T follicular helper cell (primary cell): ENCODE measurements at regions not wholly inside any gene's neighbourhood (a gene's known extent, or its start where the extent isn't known, plus 50 kb on each side); places are given as distances from the start of the nearest gene placed in this dataset.

Source experiments
- DNase-seq: peaks from one replicate; pipeline ENCODE4 v3.0.0-alpha.2; 2020; ENCODE audit warnings: low read depth

DNA sequence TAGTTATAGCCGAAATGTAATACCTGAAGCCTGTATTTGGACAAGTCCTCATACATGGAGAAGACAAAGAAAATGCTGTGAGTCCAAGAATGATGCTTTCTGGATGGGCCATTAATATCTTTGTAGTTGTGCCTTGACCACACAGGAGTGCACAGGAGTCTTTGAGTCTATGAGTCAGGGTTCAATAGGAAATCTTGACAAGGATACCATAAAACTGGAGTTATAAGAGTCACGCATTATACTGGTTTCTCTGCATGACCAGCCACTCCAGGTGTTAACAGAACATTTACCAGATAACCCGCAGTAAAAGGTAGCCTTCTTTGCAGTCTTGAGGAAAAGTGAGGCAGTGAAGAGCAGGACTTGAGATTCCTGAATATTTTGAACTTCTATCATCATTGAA lies 464.6 kb upstream of the PKN2 start:
- no peak for DNase-seq

DNA sequence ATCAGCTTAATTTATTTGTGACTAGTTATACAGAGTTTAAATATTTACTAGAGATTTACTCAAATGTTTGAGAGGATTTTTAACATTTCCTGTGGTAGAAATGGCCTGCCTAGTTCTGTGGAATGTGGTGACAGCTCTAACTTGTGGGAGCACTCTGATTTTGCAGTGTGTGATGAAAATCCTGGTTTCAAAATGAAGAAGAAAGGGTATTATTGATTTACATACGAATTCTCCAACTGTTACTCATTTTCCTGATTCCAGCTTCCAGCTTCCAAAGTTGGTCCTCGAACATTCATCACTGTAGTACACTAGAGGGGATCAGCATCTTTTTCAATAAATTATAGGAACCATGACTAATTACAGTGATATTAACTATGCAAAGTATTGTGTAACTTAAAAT lies 462.7 kb upstream of the PKN2 start:
- DNase-seq = no peak

DNA sequence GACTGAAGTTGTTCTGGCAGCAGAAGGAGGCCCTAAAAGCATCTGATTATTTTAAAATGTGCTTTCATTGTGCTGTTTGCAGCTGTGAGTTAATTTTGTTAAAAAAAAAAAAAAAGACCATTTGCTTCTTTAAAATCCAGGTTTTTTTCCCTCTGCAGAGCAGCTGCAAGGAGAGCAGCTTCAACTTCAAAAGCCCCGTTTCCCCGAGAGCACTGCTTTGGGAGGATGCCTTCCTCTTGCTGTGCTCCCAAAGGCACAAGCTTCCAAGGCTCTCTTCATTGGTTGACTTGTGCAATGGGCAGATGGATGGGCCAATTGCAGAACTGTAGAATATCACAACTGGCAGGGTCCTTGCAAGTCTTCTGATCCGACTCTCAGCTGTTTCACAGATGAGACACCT lies 459.2 kb upstream of the PKN2 start:
- no peak for DNase-seq

DNA sequence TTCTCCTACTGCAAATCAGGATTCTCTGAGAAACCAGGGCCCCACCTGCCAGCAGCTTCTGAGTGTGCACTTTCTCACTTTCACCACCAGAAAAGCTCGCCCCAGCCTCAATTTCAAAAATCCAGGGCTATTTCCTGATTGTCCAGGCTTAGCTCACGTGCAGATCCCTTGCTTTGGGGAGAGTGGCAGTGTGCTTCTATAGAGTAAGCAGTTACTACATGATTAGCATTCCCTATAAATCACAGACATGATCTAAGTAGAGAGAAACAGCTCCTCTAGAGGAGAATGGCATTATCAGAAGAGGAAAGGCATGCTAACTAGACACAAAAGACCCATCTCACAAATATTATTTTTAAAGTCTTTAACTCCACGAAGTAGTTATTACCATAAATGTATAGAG lies 456.0 kb upstream of the PKN2 start:
- DNase-seq = no peak

DNA sequence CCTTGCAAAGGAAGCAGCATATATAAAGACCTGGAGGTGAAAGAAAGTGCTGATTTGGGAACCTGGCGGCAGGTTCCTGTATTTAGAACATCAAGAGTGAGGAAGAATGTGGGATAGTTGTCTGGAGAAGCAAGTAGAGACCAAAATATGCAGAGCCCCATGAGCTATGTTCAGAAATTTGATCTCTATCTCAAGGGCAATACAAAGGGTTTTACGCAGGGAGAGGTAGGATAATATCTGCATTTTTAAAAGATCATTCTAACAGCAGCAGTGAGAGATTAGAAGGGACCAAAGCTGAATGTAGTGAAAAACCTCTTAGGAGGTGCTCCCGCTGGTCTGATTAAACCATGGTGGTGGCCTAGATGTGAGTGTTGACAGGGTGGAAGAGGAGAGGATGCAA lies 453.9 kb upstream of the PKN2 start:
- no peak for DNase-seq

DNA sequence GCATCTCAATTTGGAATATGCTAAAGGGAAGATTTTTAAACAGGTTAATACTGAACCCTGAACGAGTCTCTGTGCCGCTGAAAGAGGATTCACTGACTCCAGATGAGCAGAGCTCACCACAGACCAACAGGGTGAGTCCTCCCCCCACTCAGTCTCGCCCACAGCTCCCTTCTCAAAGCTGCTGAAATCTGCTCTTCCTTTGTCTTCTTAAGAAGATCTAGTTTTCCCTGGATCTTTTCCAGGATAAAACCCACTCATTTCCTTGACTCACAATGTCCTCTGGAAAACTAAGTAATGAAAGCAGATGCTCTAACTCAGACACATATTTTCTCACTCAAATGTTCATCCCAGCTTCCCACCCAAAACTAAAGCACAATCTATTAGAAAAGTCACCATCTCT lies 447.0 kb upstream of the PKN2 start:
- no peak for DNase-seq

DNA sequence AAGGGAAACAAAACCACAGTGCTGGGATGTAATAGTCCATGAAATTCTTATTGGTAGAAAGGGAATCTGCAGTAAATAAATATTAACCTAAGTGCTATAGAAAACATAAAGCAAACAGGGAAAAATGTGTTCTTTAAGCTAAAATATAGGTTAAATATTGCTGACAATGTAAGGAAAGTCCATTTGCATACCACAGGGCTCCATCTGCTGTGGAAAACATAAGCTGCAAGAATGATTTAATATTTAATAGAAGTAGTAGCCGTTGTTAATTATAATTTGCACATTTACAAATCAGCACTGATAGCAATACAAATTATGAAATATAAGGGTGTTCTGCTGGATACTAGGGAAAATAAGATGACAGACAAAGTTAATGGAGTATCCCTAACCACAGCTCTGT lies 444.9 kb upstream of the PKN2 start:
- DNase-seq = no peak

DNA sequence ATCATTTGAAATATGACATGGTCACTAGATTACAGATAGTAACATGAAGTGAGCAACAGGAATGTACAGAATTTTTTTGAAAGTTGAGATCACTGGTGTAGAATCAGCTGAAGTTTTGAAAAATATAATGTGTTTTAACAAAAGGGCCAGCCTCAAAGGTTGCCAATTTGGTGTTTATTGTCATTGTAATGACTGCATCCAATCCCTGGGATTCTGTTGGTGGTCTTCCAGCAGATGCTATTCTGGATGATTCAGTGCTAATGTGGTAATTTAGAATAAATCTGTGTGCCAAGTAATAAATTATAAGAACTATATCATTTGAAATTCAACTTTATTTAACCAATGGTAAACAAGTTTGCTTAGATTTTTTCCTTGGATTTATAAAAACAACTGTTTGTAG lies 436.4 kb upstream of the PKN2 start:
- DNase-seq = no peak

DNA sequence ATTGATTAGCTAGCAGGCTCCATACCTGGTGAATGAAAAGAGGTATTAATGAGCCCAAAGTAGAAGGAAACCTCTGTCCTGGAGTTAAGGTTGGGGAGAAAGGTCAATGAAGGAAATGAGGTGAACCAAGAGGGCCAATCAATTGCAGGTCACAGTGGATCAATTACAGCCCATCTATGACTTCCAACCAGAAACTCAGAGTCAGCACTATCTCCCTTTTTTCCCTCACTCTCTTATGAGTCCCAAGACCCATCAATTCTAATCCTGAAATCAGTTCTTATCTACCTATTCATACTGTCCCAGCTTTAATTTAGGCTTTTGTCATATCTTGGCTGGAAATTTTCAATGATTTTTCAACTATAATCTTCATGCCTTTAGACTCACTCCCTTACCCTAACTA lies 433.2 kb upstream of the PKN2 start:
- DNase-seq = no peak

DNA sequence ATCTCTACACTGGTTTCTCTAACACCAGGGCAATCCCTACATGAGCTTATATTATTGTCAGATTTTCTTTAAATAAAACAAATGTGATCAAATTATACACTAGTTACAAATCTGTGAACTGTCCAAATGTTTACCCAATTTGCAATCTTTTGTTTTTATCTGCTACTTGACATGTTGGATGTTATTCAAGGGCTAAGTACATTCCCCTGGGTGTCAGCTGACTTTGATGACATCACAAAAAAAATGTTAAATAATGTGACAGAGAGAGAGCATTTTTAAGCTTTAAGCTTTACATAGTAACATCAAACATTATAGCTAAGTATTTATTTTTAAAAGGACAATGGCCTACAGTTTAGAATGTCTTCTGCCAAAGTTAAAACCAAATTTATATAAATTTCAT lies 431.3 kb upstream of the PKN2 start:
- no peak for DNase-seq

DNA sequence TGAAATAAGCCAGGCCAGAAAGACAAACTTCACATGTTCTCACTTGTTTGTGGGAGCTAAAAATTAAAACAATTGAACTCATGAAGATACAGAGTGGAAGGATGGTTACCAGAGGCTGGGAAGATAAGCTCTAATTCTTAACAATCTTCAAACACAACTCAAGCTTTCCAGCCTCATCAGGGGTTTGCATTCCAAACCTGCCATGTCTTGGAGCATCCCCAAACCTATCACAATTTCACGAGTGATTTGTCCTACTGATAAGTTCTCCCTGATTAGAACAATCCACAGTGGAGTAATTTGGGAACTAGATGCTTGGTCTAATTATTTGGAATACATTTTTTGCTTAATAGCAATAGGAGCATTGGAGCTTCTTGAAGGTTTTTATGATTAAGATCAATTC lies 418.5 kb upstream of the PKN2 start:
- no peak for DNase-seq

DNA sequence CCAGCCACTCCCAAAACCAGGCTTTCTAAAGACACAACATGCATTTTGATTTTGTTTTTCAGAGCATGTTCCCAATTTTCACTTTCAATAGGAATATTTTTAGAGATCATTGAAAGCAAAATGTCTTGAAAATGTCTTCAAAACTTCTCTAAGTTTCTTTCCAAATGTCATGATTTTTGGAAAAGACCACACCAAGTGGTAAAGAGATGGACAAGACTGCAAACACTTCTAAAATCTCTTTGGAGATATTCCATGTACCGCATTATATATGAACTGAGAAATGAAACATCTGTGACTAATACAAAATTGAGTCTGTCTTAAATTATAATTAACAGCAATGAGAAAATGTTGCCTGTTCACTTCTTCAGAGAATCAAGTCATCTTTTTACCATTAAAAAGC lies 418.0 kb upstream of the PKN2 start:
- no peak for DNase-seq

DNA sequence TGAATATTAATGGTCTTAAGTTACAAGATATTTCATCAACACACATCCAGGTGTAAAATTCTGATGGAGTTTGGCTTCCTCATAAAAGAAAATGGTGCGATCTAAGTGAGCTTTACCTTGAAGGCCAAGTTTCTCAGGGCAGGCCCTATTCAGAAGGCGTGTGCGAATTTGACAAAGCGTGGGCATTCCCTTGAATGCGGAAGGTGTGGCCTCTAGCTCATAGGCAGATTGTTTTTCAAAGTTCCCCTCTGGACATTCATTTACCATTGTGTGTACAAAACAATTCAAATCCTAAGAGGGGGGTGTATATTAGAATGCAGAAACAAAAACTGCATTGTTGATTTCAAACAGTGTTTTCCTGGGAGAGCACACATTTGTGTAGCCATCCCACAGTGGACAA lies 411.9 kb upstream of the PKN2 start:
- DNase-seq = no peak

DNA sequence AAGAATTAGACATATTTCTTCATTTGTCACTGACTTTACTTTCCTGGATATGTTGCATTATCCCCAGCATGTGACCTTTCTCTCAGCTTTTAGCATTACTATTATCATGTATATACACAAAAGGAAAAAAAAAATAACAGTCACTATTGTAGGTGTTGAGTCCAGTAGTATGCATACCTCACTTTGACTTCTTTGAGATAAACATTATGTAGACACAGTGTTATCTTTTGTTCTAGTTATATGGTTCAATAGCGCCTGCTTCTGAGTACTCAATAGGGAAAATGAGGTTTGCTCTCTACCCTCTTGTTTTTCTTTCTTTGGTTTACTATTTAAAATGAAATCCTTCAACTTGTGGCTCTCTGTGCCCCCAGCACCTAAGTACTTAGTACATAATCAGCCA lies 409.6 kb upstream of the PKN2 start:
- DNase-seq = no peak

DNA sequence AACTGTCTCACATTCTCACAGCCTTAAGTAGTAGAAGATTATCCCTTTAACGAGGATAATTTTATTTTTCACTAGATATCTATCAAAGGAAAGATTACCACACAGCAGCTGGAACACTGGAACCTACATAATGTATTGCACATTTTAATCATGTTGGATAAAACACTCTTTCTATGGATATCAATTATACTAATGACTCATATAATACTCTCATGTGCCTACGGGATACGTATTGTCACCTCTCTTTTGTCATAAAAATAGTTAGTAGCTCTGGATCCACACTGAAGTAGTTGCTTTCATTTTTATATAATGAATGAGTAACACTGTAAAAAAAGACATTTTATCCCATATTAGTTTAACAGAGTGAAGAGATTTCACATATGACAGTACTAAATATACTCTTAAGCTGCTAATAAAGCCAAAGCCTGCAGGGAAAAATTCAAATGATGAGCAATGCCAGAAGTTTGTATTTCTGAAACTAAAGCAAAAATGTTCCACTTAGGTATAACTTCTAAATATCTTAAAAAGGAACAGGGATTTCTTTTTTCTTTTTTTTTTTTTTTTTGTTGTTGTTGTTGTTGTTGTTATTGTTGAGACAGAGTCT lies 408.7 kb upstream of the PKN2 start:
- no peak for DNase-seq

DNA sequence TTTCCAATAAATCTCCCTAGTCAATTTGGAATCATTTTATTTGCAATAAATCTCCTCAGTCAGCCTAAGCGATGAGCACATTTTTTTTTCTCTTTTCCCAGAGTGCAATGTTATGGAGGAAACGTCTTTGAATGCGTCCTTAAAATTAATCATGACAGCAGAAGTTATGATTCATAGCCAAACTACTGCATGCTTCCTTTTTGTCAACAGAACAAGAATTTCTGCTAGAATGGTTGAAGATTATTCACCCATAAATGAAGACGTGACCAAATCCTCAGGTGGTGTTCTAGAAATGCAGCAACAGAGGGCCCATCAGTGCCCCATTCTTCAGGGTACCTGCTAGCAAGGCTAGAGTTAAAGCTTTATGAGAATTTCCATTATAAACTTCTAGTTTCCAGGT lies 407.9 kb upstream of the PKN2 start:
- no peak for DNase-seq

DNA sequence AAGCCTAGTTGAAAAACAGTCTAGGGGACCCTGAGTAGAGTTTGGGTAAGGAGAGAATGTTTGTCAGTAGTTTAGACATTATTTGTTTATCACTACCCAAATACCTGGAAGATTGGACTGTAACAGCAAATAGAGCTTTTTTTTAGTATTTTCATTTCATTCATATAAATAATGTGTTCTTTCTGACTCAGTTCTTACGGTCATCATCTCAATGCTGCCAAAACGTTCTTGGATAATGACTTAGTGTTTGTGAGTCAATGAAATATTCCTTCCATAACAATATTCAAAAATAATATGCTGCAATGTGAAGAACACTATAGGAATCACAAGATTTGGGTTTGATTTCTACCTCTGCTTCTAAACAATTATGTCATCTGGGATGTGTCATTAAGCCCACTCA lies 400.0 kb upstream of the PKN2 start:
- DNase-seq = no peak

DNA sequence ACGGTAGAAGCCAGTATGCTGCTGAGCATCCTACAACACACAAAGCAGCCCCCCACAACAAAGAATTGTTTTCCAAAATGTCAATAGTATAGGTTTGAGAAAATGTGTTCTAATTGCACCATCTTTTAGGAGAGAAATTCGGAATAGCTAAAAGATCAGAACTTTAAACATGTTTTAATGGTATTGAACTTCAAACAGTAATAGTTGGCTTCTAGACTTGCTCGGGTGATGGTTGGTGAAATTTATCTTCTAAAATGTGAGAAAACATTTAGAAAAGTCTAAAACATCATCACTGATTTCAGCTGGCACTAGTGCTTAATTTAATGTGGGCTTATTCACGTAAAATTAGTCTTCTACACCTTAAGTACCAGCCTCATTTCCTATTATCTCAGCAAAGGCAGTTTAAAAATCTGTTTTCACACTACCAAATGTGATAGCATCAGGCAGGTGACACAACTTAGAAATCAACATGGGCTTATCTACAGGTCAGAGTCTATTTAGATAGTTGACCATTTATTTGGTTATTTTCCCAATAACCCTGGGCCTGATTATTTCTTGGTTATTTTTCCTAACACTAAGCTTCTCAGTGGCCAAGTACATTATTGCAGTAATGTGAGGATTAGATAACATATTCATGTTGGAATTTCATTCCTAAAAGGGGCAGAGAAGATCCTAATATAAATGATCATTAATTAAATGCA lies 399.3 kb upstream of the PKN2 start:
- no peak for DNase-seq

DNA sequence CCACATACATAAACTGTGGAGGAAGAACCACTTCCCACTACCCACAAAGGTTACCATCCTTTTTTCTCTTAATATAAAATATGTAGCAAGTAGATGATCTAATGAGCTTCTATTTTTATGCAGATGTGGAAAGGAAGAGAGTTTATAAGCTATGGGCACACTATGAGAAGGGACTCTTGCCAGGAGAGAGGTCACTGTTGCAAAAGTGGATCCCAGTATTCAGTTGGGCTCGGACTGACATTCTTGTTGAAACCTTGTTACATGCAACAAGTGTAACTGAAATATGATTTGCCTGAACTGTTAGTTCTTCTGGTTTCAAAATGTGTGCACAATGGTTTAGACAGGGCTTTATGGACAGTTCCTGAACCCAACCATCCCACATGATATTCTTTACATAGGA lies 397.4 kb upstream of the PKN2 start:
- DNase-seq = no peak

DNA sequence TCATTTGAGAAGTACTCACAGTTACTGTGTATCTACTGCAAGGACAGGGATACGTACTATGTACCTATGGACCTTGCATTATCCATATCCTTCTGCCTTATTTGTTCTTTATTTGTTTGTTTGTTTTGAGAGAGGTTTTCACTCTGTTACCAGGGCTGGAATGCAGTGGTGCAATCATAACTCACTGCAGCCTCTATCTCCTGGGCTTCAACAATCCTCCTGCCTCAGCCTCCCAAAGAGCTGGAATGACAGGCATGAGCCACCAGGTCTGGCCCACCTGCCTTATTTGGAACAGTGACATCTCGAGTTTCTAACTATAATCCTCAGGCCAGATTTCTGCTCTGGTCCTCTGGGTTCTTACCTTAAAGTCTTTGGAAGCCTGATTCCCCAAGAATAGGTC lies 395.5 kb upstream of the PKN2 start:
- no peak for DNase-seq

DNA sequence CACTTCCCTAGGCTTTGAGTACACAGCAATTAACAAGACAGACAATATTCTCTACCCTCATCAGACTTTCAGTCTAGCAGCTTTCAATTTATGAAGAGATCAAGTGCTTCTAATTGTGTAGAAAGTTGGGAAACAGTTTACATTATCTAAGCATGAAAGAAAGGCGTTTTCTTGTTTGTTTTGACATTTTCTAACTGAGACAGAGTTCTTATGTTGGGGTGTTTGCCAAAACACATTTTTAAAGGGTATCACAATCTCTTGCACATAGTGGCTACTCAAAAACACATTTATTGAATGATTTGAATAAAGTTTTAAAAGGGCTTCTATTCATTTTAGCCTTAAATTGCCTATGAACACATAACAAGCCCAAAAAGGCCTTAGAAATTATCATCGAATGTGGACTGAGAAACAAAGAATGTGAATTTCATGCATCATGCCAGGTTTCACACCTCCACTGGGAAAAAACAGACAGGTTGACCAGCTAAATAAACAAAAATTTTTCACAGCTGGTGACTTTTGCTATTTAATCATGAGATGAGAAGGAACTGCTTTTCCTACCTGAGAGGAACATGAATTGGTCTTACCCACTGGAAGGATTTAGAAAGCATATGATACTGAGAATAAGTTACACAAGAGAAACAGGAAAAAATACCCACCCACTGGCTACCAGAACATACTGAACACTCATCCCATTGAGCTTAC lies 394.5 kb upstream of the PKN2 start:
- no peak for DNase-seq

DNA sequence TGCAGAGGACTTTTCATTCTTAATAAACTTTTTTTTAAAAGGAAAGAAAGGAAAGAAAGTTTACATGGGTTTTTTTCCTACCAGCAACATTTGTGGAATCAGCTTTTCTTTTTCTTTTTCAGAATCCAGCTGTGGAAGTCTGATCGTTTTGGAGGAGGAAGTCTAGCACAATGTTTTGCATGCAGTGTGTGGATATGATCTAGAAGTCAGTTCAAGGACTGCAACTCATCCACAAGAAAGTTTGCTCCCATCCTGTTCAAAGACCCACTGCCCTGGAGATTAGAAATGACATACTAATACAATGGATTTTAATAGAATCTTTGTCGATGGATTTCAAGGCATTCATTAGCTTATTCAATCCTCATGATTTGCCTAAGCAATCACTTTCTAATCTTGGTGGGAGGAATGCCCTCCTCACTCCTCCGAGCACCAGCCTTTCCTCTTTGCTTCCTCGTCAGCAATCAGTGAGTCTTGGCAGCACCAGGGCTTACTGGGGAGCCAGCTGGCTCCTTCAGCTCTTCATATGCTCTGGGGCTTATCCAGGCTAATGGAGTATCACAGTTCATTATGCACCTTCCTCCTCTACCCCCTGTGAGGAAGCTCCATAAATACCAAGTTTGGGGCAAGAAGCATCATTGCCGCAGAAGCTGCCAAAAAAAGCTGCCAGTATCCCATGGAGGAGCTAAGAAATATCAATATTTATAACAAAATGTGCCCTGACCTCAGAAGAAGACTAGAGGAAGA lies 392.3 kb upstream of the PKN2 start:
- no peak for DNase-seq

DNA sequence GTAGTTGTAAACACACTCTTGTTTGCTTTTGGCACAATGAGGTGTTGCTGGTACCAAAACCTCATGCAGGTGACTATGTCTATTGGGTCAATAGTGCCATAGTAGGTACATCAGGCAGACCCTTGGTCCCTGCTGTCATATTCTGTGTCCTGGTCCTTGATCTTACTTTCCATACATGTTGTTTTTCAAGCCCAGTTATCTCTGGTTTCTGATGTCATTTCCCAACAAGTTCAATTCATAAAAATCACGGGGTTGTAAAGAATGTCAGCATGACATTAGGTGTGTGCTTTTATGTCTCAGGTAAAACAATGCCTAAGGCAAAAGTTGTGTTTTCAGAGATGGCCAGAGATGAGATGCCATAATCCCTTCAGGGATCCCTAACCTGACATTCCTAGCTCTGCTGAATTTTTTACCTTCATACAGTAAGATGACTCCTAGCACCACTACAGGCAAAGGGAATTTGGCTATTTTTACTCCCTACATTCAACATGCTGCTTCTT lies 390.3 kb upstream of the PKN2 start:
- no peak for DNase-seq
